ENCODE measurements at regions not wholly inside any gene's neighbourhood (a gene's known extent, or its start where the extent isn't known, plus 50 kb on each side); places are given as distances from the start of the nearest gene placed in this dataset.

DNA sequence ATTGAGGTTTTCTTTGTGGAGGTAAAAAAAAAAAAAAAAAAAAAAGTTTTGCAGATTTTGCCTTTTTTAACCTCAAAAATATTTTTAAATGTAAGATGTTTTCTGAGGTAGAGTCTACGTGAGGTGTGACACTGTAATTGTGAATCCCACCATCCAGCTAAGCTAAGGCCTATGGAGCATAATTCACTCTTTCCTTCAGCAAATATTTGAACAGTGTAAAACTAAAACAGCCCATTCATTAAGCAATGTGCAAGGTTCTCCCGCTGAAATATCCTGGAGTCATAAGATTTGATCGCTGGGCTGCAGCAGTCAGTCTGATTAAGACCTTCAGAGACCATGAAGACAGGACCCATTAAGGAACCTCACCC is 105.1 kb downstream of the HNRNPLL start:
- ATAC-seq = peak in 1 of 4 donors; percentile 43
- no peaks in the 10 kb centered on the region for H3K27me3 ChIP-seq

DNA sequence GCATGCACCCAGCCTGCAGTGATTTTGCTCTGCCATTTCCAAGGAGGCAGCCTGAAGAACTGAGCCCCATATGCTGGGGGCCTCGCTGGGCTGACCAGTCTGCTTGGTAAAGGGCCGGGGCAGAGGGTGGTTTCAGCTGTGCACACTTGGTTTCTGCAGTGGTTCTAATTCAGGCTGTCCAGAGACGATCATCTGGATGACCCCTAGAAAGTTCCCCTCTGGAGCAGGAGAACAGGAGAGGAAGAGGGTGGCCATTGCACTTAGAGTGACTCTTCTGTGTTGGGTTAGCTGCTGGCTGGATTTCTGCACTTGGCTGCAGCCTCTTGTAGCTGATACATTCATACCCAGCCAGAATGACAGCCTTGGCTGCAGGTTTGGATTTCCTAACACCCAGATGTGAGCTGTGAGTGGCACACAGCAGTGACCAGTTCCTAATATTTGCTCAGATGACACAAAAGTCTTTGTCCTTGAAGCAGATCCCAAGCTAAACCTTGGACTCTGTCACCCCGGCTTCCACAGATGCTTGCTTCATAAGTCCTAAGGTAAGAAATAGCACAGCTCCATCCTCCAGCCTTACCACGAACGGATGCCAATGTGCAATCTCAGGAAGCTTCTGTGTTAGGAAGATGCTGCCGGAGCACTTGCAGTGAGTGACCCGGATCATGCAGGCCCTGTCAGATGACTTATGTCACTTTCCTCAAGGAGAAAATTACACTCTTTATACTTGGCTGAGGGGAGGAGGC is 105.6 kb downstream of the HNRNPLL start:
- Histone ChIP-seq H3K27ac (no peak overlapping the region), H3K4me1 (no peaks in the 10 kb centered on the region), H3K4me3 (no peak overlapping the region), H3K9me3 (no peaks in the 10 kb centered on the region), H3K36me3 (no peaks in the 10 kb centered on the region), H3K27me3 (no peaks in the 10 kb centered on the region)
- TF ChIP-seq, protein P1, sequence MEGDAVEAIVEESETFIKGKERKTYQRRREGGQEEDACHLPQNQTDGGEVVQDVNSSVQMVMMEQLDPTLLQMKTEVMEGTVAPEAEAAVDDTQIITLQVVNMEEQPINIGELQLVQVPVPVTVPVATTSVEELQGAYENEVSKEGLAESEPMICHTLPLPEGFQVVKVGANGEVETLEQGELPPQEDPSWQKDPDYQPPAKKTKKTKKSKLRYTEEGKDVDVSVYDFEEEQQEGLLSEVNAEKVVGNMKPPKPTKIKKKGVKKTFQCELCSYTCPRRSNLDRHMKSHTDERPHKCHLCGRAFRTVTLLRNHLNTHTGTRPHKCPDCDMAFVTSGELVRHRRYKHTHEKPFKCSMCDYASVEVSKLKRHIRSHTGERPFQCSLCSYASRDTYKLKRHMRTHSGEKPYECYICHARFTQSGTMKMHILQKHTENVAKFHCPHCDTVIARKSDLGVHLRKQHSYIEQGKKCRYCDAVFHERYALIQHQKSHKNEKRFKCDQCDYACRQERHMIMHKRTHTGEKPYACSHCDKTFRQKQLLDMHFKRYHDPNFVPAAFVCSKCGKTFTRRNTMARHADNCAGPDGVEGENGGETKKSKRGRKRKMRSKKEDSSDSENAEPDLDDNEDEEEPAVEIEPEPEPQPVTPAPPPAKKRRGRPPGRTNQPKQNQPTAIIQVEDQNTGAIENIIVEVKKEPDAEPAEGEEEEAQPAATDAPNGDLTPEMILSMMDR (IDR thresholded peaks at IDR 0.05) = no peak
- ATAC-seq = no peak
- 74 to 79% methylated on average over 8 of the region's 8 CpGs for WGBS, 2 donors
- no peak for FAIRE-seq
- intact Hi-C loops (cut with DNase I) = no loop called here
- DNase-seq = no peak

More for the DNA sequence above, 105.1 kb downstream of the HNRNPLL start:
- TF ChIP-seq, protein P1 (IDR thresholded peaks at IDR 0.05) = no peak
- Histone ChIP-seq H3K9me3 (no peaks in the 10 kb centered on the region), H3K4me3 (no peak overlapping the region), H3K36me3 (no peaks in the 10 kb centered on the region), H3K4me1 (no peaks in the 10 kb centered on the region), H3K27ac (no peak overlapping the region)
- WGBS, 2 donors = 48 to 53% methylated on average over 3 of the region's 3 CpGs
- FAIRE-seq = no peak
- DNase-seq = no peak
- intact Hi-C loops (cut with DNase I) = no loop called here

DNA sequence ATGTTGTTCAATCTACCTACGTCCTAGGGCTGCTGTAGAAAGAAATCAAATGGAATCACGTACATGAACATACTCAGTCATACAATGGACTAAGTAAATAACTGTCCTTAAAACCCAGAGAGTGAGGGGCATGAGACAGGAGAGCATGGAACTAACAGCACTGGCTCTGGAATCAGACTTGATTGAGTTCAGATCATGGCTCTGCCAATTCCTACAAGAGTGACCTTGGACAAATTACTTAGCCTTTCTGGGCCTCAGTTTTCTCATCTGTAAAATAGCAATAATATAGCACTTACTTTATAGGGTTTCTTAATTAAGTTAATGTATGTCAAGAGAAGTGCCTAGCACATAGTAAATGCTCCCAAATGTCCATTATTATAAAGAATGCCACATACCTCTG is 106.8 kb downstream of the HNRNPLL start:
- H3K4me3 ChIP-seq = no peak overlapping the region
- ATAC-seq (no peak), FAIRE-seq (no peak), DNase-seq (no peak)
- no peaks in the 10 kb centered on the region for H3K4me1 ChIP-seq
- 74 to 80% methylated on average over 2 of the region's 2 CpGs for WGBS, 2 donors
- intact Hi-C loops (cut with DNase I) = no loop called here
- H3K36me3 ChIP-seq = no peaks in the 10 kb centered on the region
- no peaks in the 10 kb centered on the region for H3K9me3 ChIP-seq
- no peak overlapping the region for H3K27ac ChIP-seq
- TF ChIP-seq, protein P1 (IDR thresholded peaks at IDR 0.05) = no peak
- no peaks in the 10 kb centered on the region for H3K27me3 ChIP-seq

DNA sequence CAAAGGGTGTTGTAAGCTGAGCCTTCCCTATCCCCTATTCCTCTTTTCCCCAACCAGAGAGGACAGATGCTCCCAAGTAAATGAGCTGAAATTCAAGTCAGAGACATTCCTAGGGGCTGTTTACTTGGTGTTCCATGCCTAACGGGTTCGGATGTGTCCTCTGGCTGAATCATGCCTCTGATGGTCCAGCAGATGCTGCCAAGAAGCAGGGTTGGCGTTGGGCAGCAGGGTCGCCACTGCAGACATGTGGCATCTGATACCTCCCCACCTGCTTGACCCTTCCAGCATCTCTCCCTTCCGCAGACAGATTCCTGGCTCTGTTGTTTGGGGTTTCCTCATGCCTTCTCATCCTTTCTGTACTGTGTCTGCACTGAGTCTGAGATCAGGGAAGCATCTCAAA is 108.3 kb downstream of the HNRNPLL start:
- WGBS, 2 donors = 62 to 75% methylated on average over 5 of the region's 5 CpGs
- H3K27me3 ChIP-seq = no peaks in the 10 kb centered on the region
- ATAC-seq = no peak
- no peaks in the 10 kb centered on the region for H3K9me3 ChIP-seq
- intact Hi-C loops (cut with DNase I) = no loop called here
- no peak overlapping the region for H3K4me3 ChIP-seq
- TF ChIP-seq, protein P1 (IDR thresholded peaks at IDR 0.05) = no peak
- no peak for DNase-seq
- H3K27ac ChIP-seq = no peak overlapping the region
- H3K36me3 ChIP-seq = no peaks in the 10 kb centered on the region
- no peaks in the 10 kb centered on the region for H3K4me1 ChIP-seq
- no peak for FAIRE-seq

DNA sequence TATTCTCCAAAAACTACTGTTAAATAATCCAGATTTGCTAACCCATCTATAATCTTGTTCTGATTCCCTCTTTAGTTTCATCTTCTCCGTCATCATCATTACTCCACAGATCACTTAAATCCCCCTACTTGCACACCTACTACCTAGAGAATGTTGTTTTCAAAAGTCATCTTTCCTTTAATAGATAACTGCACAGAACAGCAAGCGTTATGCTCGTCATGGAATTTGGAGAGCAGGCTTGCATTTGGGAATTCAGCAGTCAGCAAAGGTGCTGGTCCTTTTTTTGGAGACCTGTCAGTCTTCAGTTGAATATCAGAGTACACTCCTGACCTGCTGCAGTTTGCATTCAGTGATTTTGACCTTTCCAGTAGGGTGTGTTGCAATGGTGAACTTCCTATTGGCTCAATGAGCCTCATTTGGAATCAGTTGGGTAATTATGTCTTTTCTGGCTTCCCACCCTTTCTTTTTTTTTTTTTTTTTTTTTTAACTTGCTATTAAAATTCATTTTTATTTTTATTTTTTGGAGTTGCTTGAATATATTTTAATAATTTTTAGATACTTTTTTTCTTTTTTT is 110.6 kb downstream of the HNRNPLL start:
- Histone ChIP-seq H3K27ac (no peak overlapping the region), H3K4me3 (no peak overlapping the region)
- 90 to 95% methylated on average over 3 of the region's 3 CpGs for whole genome bisulfite sequencing, 2 donors

More for the DNA sequence above, 110.6 kb downstream of the HNRNPLL start:
- intact Hi-C loops (cut with DNase I) = no loop called here
- Histone ChIP-seq H3K36me3 (no peaks in the 10 kb centered on the region), H3K4me1 (no peaks in the 10 kb centered on the region), H3K27me3 (no peaks in the 10 kb centered on the region), H3K9me3 (no peaks in the 10 kb centered on the region)
- FAIRE-seq (no peak), DNase-seq (no peak), ATAC-seq (no peak)
- TF ChIP-seq, protein P1 (IDR thresholded peaks at IDR 0.05) = no peak

Measured in pancreas (tissue), 10 donors.